OCI-LY1 (cell line): ENCODE measurements at regions not wholly inside any gene's neighbourhood (a gene's known extent, or its start where the extent isn't known, plus 50 kb on each side); places are given as distances from the start of the nearest gene placed in this dataset.

Experiments used
- H2AFZ ChIP-seq: fragments of 200-600 bp; sonication (generic), shearing (Covaris generic); 2 replicates; pipeline ENCODE4 v1.6.0; 2014; ENCODE audit warnings: antibody characterized with exemption, mild to moderate bottlenecking, low read length
- H3F3A ChIP-seq: fragments of 200-600 bp; sonication (generic), shearing (Covaris generic); 2 replicates; pipeline ENCODE4 v1.6.0; 2014; ENCODE audit warnings: mild to moderate bottlenecking, antibody characterized with exemption, low read length, moderate library complexity; ENCODE audit not compliant: insufficient read depth
- H3K27ac ChIP-seq: fragments of 200-600 bp; sonication (generic); 2 replicates; pipeline ENCODE4 v1.5.1; 2014; ENCODE audit warnings: low read length, mixed run types, mild to moderate bottlenecking, low read depth; ENCODE audit not compliant: poor library complexity, severe bottlenecking
- H3K27me3 ChIP-seq: fragments of 200-600 bp; sonication (generic); 2 replicates; pipeline ENCODE4 v1.6.0; 2014; ENCODE audit warnings: antibody characterized with exemption, mild to moderate bottlenecking, low read length, moderate library complexity; ENCODE audit not compliant: insufficient read depth
- H3K36me3 ChIP-seq: fragments of 200-600 bp; sonication (generic); 2 replicates; pipeline ENCODE4 v1.6.1; 2014; ENCODE audit warnings: mild to moderate bottlenecking, antibody characterized with exemption, low read length, moderate library complexity, mixed read lengths; ENCODE audit not compliant: insufficient read depth
- H3K4me1 ChIP-seq: fragments of 200-600 bp; sonication (generic); 2 replicates; pipeline ENCODE4 v1.5.1; 2014; ENCODE audit warnings: mild to moderate bottlenecking, low read length, moderate library complexity; ENCODE audit not compliant: insufficient read depth, severe bottlenecking
- H3K4me2 ChIP-seq: fragments of 200-600 bp; sonication (generic), shearing (Covaris generic); 2 replicates; pipeline ENCODE4 v1.6.1; 2014; ENCODE audit warnings: low read length
- H3K4me3 ChIP-seq: fragments of 200-600 bp; sonication (generic); 2 replicates; pipeline ENCODE4 v1.5.1; 2014; ENCODE audit warnings: low read length, low read depth, mild to moderate bottlenecking, mixed read lengths; ENCODE audit not compliant: poor library complexity, severe bottlenecking
- H3K79me2 ChIP-seq: fragments of 200-600 bp; shearing (Covaris generic); 2 replicates; pipeline ENCODE4 v1.6.1; 2016; ENCODE audit warnings: mixed run types, low read length, mixed read lengths; ENCODE audit not compliant: insufficient read depth
- H3K9ac ChIP-seq: fragments of 200-600 bp; sonication (generic), shearing (Covaris generic); 2 replicates; pipeline ENCODE4 v1.6.1; 2014; ENCODE audit warnings: mild to moderate bottlenecking, low read length, mixed read lengths
- H3K9me2 ChIP-seq: fragments of 200-600 bp; sonication (generic), shearing (Covaris generic); 2 replicates; pipeline ENCODE4 v1.6.1; 2014; ENCODE audit warnings: low read depth, mild to moderate bottlenecking, low read length, mixed read lengths
- H3K9me3 ChIP-seq: fragments of 200-600 bp; shearing (Covaris generic); 2 replicates; pipeline ENCODE4 v1.6.1; 2014; ENCODE audit warnings: low read length, mixed read lengths
- H4K20me1 ChIP-seq: fragments of 200-600 bp; sonication (generic), shearing (Covaris generic); 2 replicates; pipeline ENCODE4 v1.6.0; 2016; ENCODE audit warnings: mild to moderate bottlenecking, low read length; ENCODE audit not compliant: insufficient read depth
- EZH2 ChIP-seq: fragments of 200-600 bp; sonication (generic), shearing (Covaris generic); IDR thresholded peaks from 2 replicates; pipeline ENCODE4 v1.8.0; 2017; ENCODE audit warnings: borderline replicate concordance, mixed run types, mild to moderate bottlenecking, antibody characterized with exemption, low read length, moderate library complexity, mixed read lengths
- TF ChIP-seq, protein P1 (sequence below): fragments of 200-600 bp; sonication (generic), shearing (Covaris generic); IDR thresholded peaks from 2 replicates; pipeline ENCODE4 v1.5.1; 2017; ENCODE audit warnings: mild to moderate bottlenecking, antibody characterized with exemption, low read length, moderate library complexity, mixed read lengths

DNA sequence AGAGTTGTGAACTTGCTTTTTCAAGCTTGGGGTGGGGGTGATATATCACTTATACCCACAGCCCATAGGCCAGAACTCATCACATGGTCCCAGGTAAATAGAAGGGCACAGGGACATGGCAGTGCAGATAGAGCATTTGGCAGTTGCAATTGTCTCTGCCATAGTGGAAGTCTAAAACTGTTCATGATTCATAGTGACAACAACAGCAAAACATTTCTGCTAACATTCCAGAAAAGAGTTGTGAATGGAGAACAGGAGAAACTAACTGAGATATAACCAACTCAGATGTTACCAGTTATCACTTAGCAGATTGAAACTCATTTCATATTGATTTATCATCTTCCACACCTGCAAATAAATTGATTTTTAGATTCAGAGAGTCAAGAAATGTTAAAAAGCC is 278.6 kb upstream of the KYNU start:
- Histone ChIP-seq H4K20me1 (no peaks in the 10 kb centered on the region), H3F3A (no peaks in the 10 kb centered on the region), H3K27me3 (no peaks in the 10 kb centered on the region), H2AFZ (no peak overlapping the region), H3K4me2 (no peak overlapping the region), H3K79me2 (no peaks in the 10 kb centered on the region), H3K9me3 (no peaks in the 10 kb centered on the region), H3K9me2 (no peaks in the 10 kb centered on the region), H3K9ac (no peak overlapping the region), H3K4me1 (no peaks in the 10 kb centered on the region), H3K36me3 (no peaks in the 10 kb centered on the region), H3K4me3 (no peak overlapping the region), H3K27ac (no peak overlapping the region)
- TF ChIP-seq EZH2, result no peak
- TF ChIP-seq, protein P1, sequence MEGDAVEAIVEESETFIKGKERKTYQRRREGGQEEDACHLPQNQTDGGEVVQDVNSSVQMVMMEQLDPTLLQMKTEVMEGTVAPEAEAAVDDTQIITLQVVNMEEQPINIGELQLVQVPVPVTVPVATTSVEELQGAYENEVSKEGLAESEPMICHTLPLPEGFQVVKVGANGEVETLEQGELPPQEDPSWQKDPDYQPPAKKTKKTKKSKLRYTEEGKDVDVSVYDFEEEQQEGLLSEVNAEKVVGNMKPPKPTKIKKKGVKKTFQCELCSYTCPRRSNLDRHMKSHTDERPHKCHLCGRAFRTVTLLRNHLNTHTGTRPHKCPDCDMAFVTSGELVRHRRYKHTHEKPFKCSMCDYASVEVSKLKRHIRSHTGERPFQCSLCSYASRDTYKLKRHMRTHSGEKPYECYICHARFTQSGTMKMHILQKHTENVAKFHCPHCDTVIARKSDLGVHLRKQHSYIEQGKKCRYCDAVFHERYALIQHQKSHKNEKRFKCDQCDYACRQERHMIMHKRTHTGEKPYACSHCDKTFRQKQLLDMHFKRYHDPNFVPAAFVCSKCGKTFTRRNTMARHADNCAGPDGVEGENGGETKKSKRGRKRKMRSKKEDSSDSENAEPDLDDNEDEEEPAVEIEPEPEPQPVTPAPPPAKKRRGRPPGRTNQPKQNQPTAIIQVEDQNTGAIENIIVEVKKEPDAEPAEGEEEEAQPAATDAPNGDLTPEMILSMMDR, result no peak

DNA sequence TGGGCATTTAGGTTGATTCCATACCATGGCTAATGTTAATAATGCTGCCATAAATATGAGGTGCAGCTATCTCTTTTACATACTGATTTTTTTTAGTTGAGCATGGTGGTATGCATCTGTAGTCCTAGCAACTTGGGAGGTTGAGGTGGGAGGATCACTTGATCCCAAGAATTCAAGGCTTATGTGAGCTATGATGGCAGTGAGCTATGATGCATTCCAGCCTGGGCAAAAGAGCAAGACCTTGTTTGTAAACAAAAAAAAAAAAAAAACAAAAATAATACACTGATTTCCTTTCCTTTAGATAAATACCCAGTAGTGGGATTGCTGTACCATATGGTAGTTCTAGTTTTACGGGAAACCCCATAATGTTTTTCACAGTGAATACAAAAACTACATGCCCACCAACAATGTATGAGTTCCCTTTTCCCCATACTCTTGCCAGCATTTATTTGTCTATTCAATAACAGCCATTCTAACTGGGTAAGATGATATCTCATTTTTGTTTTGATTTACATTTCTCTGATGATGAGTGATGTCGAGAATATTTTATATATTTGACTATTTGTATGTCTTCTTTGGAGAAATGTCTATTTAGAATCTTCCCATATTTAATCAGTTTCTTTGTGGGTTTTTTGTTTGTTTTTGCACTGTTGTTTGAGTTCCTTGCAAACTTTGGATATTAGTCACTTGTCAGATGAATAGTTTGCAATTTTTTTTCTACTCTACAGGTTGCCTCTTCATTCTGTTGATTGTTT is 281.0 kb upstream of the KYNU start:
- Histone ChIP-seq H2AFZ (no peak overlapping the region), H3K36me3 (no peaks in the 10 kb centered on the region), H3K9me3 (no peaks in the 10 kb centered on the region), H3K4me2 (no peak overlapping the region), H3F3A (no peaks in the 10 kb centered on the region), H3K9ac (no peak overlapping the region), H4K20me1 (no peaks in the 10 kb centered on the region), H3K79me2 (no peaks in the 10 kb centered on the region), H3K9me2 (no peaks in the 10 kb centered on the region), H3K4me1 (no peaks in the 10 kb centered on the region), H3K27ac (no peak overlapping the region), H3K27me3 (no peaks in the 10 kb centered on the region), H3K4me3 (no peak overlapping the region)
- TF ChIP-seq EZH2, result no peak
- TF ChIP-seq, protein P1, result no peak

DNA sequence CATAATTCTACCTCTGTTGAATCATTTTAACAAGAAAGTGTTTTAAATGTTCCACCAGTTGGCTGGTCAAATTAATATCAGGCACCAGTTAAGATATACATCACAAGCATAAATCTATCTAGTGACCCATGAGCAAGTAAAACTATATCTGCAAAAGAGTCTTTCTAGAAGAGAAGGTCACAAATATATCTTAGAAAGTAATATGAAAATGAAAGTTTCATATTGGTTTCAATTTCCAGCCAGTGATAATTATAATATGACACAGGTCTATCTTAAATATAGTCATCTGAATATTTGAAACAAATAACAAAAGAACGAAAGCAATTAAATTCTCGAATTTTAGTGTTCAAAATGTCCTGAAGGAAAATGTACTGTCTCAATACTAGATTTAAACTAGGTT is 282.5 kb upstream of the KYNU start:
- H3K9ac ChIP-seq, result no peak overlapping the region
- no peaks in the 10 kb centered on the region for H3K9me3 ChIP-seq
- no peaks in the 10 kb centered on the region for H3K79me2 ChIP-seq
- no peak for TF ChIP-seq EZH2
- TF ChIP-seq, protein P1, result no peak
- H3K9me2 ChIP-seq, result no peaks in the 10 kb centered on the region
- no peaks in the 10 kb centered on the region for H3K27me3 ChIP-seq
- H3K27ac ChIP-seq, result no peak overlapping the region
- no peak overlapping the region for H2AFZ ChIP-seq
- H3K4me3 ChIP-seq, result no peak overlapping the region
- no peaks in the 10 kb centered on the region for H4K20me1 ChIP-seq
- H3F3A ChIP-seq, result no peaks in the 10 kb centered on the region
- no peak overlapping the region for H3K4me2 ChIP-seq
- no peaks in the 10 kb centered on the region for H3K36me3 ChIP-seq
- H3K4me1 ChIP-seq, result no peaks in the 10 kb centered on the region
